ENCODE measurements at regions not wholly inside any gene's neighbourhood (a gene's known extent, or its start where the extent isn't known, plus 50 kb on each side); places are given as distances from the start of the nearest gene placed in this dataset.
A peak's percentile ranks its signal among the peaks of the same experiment; 100 is the strongest.

GRCh38 chr21:43364261-43364510 is 62.7 kb downstream of the SIK1 start:
- peak overlapping the region in 2 of 8 donors; percentile 89 to 91 for H3K27ac ChIP-seq
- intact Hi-C loops (cut with DNase I; ENCODE audit: low total_unique reads): no loop called here
- 77 to 95% (median 91%) methylated on average over 7 of the region's 7 CpGs for WGBS, 5 donors
- no peak for TF ChIP-seq CTCF (IDR thresholded peaks at IDR 0.05 in 8 of 11, conservative IDR thresholded peaks at IDR 0.05 in 3 of 11)
- no peak for TF ChIP-seq POLR2A (IDR thresholded peaks at IDR 0.05)
- TF ChIP-seq POLR2AphosphoS5 (IDR thresholded peaks at IDR 0.05): no peak
- no peaks in the 10 kb centered on the region for H3K9me3 ChIP-seq
- DNase-seq: no peak
- H3K27me3 ChIP-seq (replicated peaks in 1 of 7): peaks cover 0 to 8% (median 0%) of the 10 kb centered on the region in 7 donors
- peaks cover 23 to 91% (median 67%) of the 10 kb centered on the region in 6 donors for H3K4me1 ChIP-seq
- H3K4me3 ChIP-seq: no peak overlapping the region
- no peaks in the 10 kb centered on the region for H3K36me3 ChIP-seq

GRCh38 chr21:43363506-43364260 is 63.2 kb downstream of the SIK1 start:
- no peak for TF ChIP-seq POLR2A (IDR thresholded peaks at IDR 0.05)
- TF ChIP-seq POLR2AphosphoS5 (IDR thresholded peaks at IDR 0.05): no peak
- TF ChIP-seq CTCF (IDR thresholded peaks at IDR 0.05 in 8 of 11, conservative IDR thresholded peaks at IDR 0.05 in 3 of 11): no peak
- intact Hi-C loops (cut with DNase I; ENCODE audit: low total_unique reads): no loop called here
- no peak for DNase-seq
- H3K9me3 ChIP-seq: no peaks in the 10 kb centered on the region
- WGBS, 5 donors: 90 to 97% (median 94%) methylated on average over 13 to 24 of the region's 24 CpGs
- no peaks in the 10 kb centered on the region for H3K36me3 ChIP-seq
- H3K27me3 ChIP-seq (replicated peaks in 1 of 7): peaks cover 0 to 8% (median 0%) of the 10 kb centered on the region in 7 donors
- peak overlapping the region in 4 of 8 donors; percentile 88 to 91 (median 90) for H3K27ac ChIP-seq
- peaks cover 23 to 95% (median 67%) of the 10 kb centered on the region in 6 donors for H3K4me1 ChIP-seq
- H3K4me3 ChIP-seq: no peak overlapping the region

GRCh38 chr21:43362915-43363314 is 64.0 kb downstream of the SIK1 start:
- H3K36me3 ChIP-seq: no peaks in the 10 kb centered on the region
- H3K4me1 ChIP-seq: peaks cover 23 to 91% (median 64%) of the 10 kb centered on the region in 6 donors
- TF ChIP-seq POLR2AphosphoS5 (IDR thresholded peaks at IDR 0.05) (no peak), POLR2A (IDR thresholded peaks at IDR 0.05) (no peak), CTCF (IDR thresholded peaks at IDR 0.05 in 8 of 11, conservative IDR thresholded peaks at IDR 0.05 in 3 of 11) (no peak)
- no peaks in the 10 kb centered on the region for H3K9me3 ChIP-seq
- WGBS, 5 donors: 66 to 81% (median 78%) methylated on average over 13 of the region's 13 CpGs
- DNase-seq: no peak
- peak overlapping the region in 1 of 8 donors; percentile 58 for H3K4me3 ChIP-seq
- intact Hi-C loops (cut with DNase I; ENCODE audit: low total_unique reads): no loop called here
- peak overlapping the region in 7 of 8 donors; percentile 82 to 91 (median 88) for H3K27ac ChIP-seq
- peaks cover 0 to 8% (median 0%) of the 10 kb centered on the region in 7 donors for H3K27me3 ChIP-seq (replicated peaks in 1 of 7)

- H3K27ac ChIP-seq: peak overlapping the region; percentile 64 to 91 (median 86)
- peaks cover 18 to 86% (median 58%) of the 10 kb centered on the region in 6 donors for H3K4me1 ChIP-seq
- H3K36me3 ChIP-seq: no peaks in the 10 kb centered on the region
- peaks cover 0 to 8% (median 0%) of the 10 kb centered on the region in 7 donors for H3K27me3 ChIP-seq (replicated peaks in 1 of 7)
- TF ChIP-seq POLR2AphosphoS5 (IDR thresholded peaks at IDR 0.05): peak; percentile 82 to 89 (median 86)
- TF ChIP-seq POLR2A (IDR thresholded peaks at IDR 0.05): no peak
- peak overlapping the region in 4 of 8 donors; percentile 10 to 58 (median 15) for H3K4me3 ChIP-seq
- 3 to 11% (median 5%) methylated on average over 23 to 35 of the region's 35 CpGs for WGBS, 5 donors
- H3K9me3 ChIP-seq: no peaks in the 10 kb centered on the region
- intact Hi-C loops (cut with DNase I; ENCODE audit: low total_unique reads): no loop called here
- DNase-seq: peak; percentile 95
Observed at GRCh38 chr21:43362321-43362791, 64.6 kb downstream of the SIK1 start.
